ENCODE measurements at regions not wholly inside any gene's neighbourhood (a gene's known extent, or its start where the extent isn't known, plus 50 kb on each side); places are given as distances from the start of the nearest gene placed in this dataset.

DNA sequence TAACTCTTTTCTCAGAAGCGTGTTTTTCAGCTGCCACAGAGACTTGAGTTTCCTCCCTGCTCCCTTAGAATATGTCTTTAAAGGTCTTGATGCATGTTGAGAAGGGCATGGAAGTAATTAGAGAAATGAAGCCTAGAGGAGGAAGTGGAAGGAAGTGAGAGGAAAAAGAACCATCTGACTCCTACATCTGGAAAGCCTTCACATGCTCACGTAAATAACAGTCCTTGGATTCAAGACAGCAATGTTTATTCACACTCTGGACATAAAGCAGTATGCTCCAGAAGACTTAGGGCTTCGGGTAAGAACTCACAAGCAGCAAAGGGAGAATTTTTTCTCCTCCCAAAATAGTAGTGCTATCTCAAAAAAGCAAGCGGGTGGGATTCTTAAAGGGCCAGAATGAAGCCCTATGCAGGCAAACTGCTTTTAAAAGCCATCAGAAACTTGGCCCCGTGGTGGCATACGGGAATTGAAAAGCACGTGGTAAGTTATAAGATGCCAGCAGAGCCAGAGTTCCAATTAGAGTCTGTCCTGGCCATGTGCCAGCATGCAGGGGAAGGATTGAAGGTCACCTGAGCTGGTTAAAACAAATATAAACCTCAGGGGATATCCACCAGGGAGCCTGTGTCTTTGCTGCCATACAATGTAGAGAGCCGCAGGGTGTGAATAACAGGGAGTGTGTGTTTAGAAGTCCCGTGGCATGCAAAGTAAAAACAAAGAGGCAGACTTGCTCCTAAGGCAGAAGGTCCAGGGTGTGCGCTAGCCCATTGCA lies 380.8 kb upstream of the NDN start:
- TF ChIP-seq, protein P1, sequence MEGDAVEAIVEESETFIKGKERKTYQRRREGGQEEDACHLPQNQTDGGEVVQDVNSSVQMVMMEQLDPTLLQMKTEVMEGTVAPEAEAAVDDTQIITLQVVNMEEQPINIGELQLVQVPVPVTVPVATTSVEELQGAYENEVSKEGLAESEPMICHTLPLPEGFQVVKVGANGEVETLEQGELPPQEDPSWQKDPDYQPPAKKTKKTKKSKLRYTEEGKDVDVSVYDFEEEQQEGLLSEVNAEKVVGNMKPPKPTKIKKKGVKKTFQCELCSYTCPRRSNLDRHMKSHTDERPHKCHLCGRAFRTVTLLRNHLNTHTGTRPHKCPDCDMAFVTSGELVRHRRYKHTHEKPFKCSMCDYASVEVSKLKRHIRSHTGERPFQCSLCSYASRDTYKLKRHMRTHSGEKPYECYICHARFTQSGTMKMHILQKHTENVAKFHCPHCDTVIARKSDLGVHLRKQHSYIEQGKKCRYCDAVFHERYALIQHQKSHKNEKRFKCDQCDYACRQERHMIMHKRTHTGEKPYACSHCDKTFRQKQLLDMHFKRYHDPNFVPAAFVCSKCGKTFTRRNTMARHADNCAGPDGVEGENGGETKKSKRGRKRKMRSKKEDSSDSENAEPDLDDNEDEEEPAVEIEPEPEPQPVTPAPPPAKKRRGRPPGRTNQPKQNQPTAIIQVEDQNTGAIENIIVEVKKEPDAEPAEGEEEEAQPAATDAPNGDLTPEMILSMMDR (IDR thresholded peaks at IDR 0.05; ENCODE audit: low read depth, low read length), result no peak
- TF ChIP-seq EZH2phosphoT487 (IDR thresholded peaks at IDR 0.05; ENCODE audit: low read depth), result no peak
